ENCODE measurements at regions not wholly inside any gene's neighbourhood (a gene's known extent, or its start where the extent isn't known, plus 50 kb on each side); places are given as distances from the start of the nearest gene placed in this dataset.

GRCh38 chr1:232385221-232385620, 244.7 kb downstream of the SIPA1L2 start:
- peaks cover 6% of the 10 kb centered on the region for H3K4me1 ChIP-seq (ENCODE audit: low read depth)

GRCh38 chr1:232384171-232384883, 245.6 kb downstream of the SIPA1L2 start:
- H3K9me3 ChIP-seq (ENCODE audit: low read depth): no peaks in the 10 kb centered on the region
- no peak overlapping the region for H3K27ac ChIP-seq
- TF ChIP-seq, protein P1, sequence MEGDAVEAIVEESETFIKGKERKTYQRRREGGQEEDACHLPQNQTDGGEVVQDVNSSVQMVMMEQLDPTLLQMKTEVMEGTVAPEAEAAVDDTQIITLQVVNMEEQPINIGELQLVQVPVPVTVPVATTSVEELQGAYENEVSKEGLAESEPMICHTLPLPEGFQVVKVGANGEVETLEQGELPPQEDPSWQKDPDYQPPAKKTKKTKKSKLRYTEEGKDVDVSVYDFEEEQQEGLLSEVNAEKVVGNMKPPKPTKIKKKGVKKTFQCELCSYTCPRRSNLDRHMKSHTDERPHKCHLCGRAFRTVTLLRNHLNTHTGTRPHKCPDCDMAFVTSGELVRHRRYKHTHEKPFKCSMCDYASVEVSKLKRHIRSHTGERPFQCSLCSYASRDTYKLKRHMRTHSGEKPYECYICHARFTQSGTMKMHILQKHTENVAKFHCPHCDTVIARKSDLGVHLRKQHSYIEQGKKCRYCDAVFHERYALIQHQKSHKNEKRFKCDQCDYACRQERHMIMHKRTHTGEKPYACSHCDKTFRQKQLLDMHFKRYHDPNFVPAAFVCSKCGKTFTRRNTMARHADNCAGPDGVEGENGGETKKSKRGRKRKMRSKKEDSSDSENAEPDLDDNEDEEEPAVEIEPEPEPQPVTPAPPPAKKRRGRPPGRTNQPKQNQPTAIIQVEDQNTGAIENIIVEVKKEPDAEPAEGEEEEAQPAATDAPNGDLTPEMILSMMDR (IDR thresholded peaks at IDR 0.05; ENCODE audit: low read depth, low read length): no peak
- no peak overlapping the region for H3K4me3 ChIP-seq
- H3K27me3 ChIP-seq: no peaks in the 10 kb centered on the region
- no peak for DNase-seq (ENCODE audit: low read depth in 1 of 2, low spot score in 1 of 2)
- H3K4me1 ChIP-seq (ENCODE audit: low read depth): peaks cover 3% of the 10 kb centered on the region
- H3K36me3 ChIP-seq: no peaks in the 10 kb centered on the region

More at GRCh38 chr1:232385221-232385620, 244.7 kb downstream of the SIPA1L2 start:
- TF ChIP-seq, protein P1 (IDR thresholded peaks at IDR 0.05; ENCODE audit: low read depth, low read length): no peak
- Histone ChIP-seq H3K4me3 (no peak overlapping the region), H3K27me3 (no peaks in the 10 kb centered on the region), H3K36me3 (no peaks in the 10 kb centered on the region), H3K27ac (no peak overlapping the region), H3K9me3 (ENCODE audit: low read depth) (no peaks in the 10 kb centered on the region)
- DNase-seq (ENCODE audit: low read depth in 1 of 2, low spot score in 1 of 2): peak in 1 of 2 donors; percentile 84

GRCh38 chr1:232383455-232384123, 246.3 kb downstream of the SIPA1L2 start:
- no peaks in the 10 kb centered on the region for H3K27me3 ChIP-seq
- H3K27ac ChIP-seq: no peak overlapping the region
- no peaks in the 10 kb centered on the region for H3K36me3 ChIP-seq

GRCh38 chr1:232382671-232383070, 247.3 kb downstream of the SIPA1L2 start:
- peak in 1 of 2 donors; percentile 16 for DNase-seq (ENCODE audit: low read depth in 1 of 2, low spot score in 1 of 2)
- H3K4me1 ChIP-seq (ENCODE audit: low read depth): peaks cover 3% of the 10 kb centered on the region
- no peak overlapping the region for H3K27ac ChIP-seq
- H3K36me3 ChIP-seq: no peaks in the 10 kb centered on the region
- no peaks in the 10 kb centered on the region for H3K27me3 ChIP-seq
- no peaks in the 10 kb centered on the region for H3K9me3 ChIP-seq (ENCODE audit: low read depth)
- TF ChIP-seq, protein P1 (IDR thresholded peaks at IDR 0.05; ENCODE audit: low read depth, low read length): no peak
- no peak overlapping the region for H3K4me3 ChIP-seq

More at GRCh38 chr1:232383455-232384123, 246.3 kb downstream of the SIPA1L2 start:
- DNase-seq (ENCODE audit: low read depth in 1 of 2, low spot score in 1 of 2): no peak
- H3K4me3 ChIP-seq: no peak overlapping the region
- H3K4me1 ChIP-seq (ENCODE audit: low read depth): peaks cover 3% of the 10 kb centered on the region
- TF ChIP-seq, protein P1 (IDR thresholded peaks at IDR 0.05; ENCODE audit: low read depth, low read length): no peak
- no peaks in the 10 kb centered on the region for H3K9me3 ChIP-seq (ENCODE audit: low read depth)

DNA sequence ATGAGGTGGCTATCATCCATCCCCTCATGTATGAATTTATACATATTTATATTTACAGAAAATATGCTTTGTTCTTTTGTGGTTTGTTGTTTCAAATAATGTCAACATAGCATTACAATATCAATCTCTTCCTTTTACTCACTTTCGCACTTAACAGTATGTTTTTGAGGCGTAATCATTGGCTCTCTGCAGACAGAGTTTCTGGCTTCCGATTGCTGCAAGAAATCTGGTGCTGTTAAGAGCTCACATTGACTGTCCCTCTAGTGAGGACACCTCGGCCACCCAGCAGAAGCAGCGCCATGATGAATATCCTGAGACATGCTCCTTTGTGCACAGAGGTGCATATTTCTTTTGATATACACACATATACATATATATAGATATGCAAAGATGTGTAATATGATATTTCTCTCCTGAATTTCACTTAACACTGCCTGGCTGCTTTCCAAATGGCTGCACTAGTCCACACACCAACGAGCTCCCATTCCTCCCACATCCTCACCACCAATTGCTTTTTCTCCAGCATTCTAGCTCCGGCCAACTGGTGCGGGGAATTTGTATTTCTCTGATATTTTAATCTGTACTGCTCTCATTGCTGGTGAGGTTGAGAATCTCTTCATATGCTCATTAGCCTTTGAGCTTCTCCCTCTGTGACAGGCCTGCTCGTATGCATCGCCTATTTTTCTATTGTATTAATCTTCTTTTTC, 248.4 kb downstream of the SIPA1L2 start:
- Histone ChIP-seq H3K27ac (no peak overlapping the region), H3K4me3 (no peak overlapping the region), H3K27me3 (no peaks in the 10 kb centered on the region), H3K36me3 (no peaks in the 10 kb centered on the region), H3K9me3 (ENCODE audit: low read depth) (no peaks in the 10 kb centered on the region), H3K4me1 (ENCODE audit: low read depth) (peaks cover 3% of the 10 kb centered on the region)
- DNase-seq (ENCODE audit: low read depth in 1 of 2, low spot score in 1 of 2): peak in 1 of 2 donors; percentile 25
- TF ChIP-seq, protein P1 (IDR thresholded peaks at IDR 0.05; ENCODE audit: low read depth, low read length): no peak

Data from cardiac muscle cell (in vitro differentiated cells and primary cell).